Loucy (cell line): ENCODE measurements at regions not wholly inside any gene's neighbourhood (a gene's known extent, or its start where the extent isn't known, plus 50 kb on each side); places are given as distances from the start of the nearest gene placed in this dataset.

ENCODE experiments used
- H2AFZ ChIP-seq: fragments of 200-600 bp; sonication (generic); 2 replicates; pipeline ENCODE4 v1.6.0; 2016; ENCODE audit warnings: antibody characterized with exemption, mild to moderate bottlenecking, low read length, moderate library complexity
- H3F3A ChIP-seq: fragments of 200-600 bp; 2 replicates; pipeline ENCODE4 v1.6.0; 2016; ENCODE audit warnings: antibody characterized with exemption, low read depth, mild to moderate bottlenecking
- H3K27me3 ChIP-seq: fragments of 200-600 bp; sonication (generic); 2 replicates; pipeline ENCODE4 v1.6.1; 2014; ENCODE audit warnings: low read length, mild to moderate bottlenecking; ENCODE audit not compliant: insufficient read depth, poor library complexity, severe bottlenecking
- H3K36me3 ChIP-seq: fragments of 200-600 bp; sonication (generic); 2 replicates; pipeline ENCODE4 v1.6.1; 2016; ENCODE audit warnings: low read length; ENCODE audit not compliant: insufficient read depth
- H3K4me1 ChIP-seq: fragments of 200-600 bp; sonication (generic); 2 replicates; pipeline ENCODE4 v1.5.1; 2014; ENCODE audit warnings: low read length, mild to moderate bottlenecking; ENCODE audit not compliant: insufficient read depth, poor library complexity, severe bottlenecking
- H3K4me2 ChIP-seq: fragments of 200-600 bp; sonication (generic); 2 replicates; pipeline ENCODE4 v1.6.0; 2014; ENCODE audit warnings: antibody characterized with exemption, low read length, low read depth, mild to moderate bottlenecking; ENCODE audit not compliant: poor library complexity, severe bottlenecking
- H3K4me3 ChIP-seq: fragments of 200-600 bp; sonication (generic); 2 replicates; pipeline ENCODE4 v1.5.1; 2014; ENCODE audit warnings: low read length, mild to moderate bottlenecking, mixed read lengths; ENCODE audit not compliant: poor library complexity, severe bottlenecking
- H3K79me2 ChIP-seq: fragments of 200-600 bp; sonication (generic); 2 replicates; pipeline ENCODE4 v1.6.1; 2014; ENCODE audit warnings: low read length; ENCODE audit not compliant: insufficient read depth
- H3K9ac ChIP-seq: fragments of 200-600 bp; sonication (generic); 2 replicates; pipeline ENCODE4 v1.6.0; 2014; ENCODE audit warnings: mild to moderate bottlenecking, low read depth, low read length, moderate library complexity; ENCODE audit not compliant: poor library complexity, severe bottlenecking
- H3K9me2 ChIP-seq: fragments of 200-600 bp; sonication (generic); replicated peaks from 2 replicates; pipeline ENCODE4 v1.6.1; 2016; ENCODE audit warnings: low read depth, low read length, mixed read lengths
- H3K9me3 ChIP-seq: fragments of 200-600 bp; sonication (generic); 2 replicates; pipeline ENCODE4 v1.6.1; 2014; ENCODE audit warnings: mild to moderate bottlenecking, antibody characterized with exemption, low read length, low read depth; ENCODE audit not compliant: insufficient read depth
- H4K20me1 ChIP-seq: fragments of 200-600 bp; sonication (generic); 2 replicates; pipeline ENCODE4 v1.6.0; 2014; ENCODE audit warnings: antibody characterized with exemption, low read length, mild to moderate bottlenecking; ENCODE audit not compliant: insufficient read depth, poor library complexity, severe bottlenecking
- EZH2phosphoT487 ChIP-seq: fragments of 200-600 bp; IDR thresholded peaks from 2 replicates; pipeline ENCODE4 v1.6.1; 2018; ENCODE audit warnings: antibody characterized with exemption, mild to moderate bottlenecking, moderate library complexity, borderline replicate concordance
- TF ChIP-seq, protein P1 (sequence below): fragments of 200-600 bp; sonication (generic); conservative IDR thresholded peaks from 2 replicates; pipeline ENCODE4 v1.5.1; 2014; ENCODE audit warnings: mild to moderate bottlenecking, antibody characterized with exemption, low read length

DNA sequence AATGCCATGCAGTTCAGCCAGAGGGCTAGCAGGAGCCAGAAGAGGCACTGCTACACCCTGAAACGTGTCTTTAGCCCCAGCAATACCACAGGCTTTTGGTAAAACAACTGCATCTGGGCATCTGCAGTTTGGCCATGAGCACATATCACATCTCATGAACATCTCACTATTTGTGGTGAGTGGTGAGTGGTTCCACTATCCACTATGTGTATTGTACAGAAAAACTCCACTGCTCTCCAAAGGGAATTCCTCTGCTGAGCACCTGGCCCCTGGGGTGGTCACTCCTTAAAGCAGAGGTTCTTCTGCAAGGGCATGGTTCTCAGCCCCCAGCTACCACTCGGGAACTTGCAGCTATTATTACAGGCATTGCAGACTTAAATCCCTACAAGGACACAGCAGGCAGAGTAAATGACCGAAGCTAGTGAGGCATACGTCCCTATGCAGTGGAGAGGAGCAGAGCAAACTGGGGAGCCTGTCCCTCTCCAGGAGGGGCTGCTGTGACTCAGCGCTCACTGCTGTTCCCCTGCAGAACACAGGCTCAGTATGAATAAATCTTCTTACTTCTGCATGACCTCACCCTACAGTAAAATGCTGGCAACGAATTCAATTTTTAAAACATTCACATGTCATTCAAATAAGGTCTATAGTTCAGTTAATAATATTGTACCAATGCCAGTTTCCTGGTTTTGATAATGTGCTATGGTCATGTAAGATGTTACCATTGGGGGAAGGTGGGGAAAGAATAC is 332.4 kb upstream of the ZNF507 start:
- TF ChIP-seq, protein P1, sequence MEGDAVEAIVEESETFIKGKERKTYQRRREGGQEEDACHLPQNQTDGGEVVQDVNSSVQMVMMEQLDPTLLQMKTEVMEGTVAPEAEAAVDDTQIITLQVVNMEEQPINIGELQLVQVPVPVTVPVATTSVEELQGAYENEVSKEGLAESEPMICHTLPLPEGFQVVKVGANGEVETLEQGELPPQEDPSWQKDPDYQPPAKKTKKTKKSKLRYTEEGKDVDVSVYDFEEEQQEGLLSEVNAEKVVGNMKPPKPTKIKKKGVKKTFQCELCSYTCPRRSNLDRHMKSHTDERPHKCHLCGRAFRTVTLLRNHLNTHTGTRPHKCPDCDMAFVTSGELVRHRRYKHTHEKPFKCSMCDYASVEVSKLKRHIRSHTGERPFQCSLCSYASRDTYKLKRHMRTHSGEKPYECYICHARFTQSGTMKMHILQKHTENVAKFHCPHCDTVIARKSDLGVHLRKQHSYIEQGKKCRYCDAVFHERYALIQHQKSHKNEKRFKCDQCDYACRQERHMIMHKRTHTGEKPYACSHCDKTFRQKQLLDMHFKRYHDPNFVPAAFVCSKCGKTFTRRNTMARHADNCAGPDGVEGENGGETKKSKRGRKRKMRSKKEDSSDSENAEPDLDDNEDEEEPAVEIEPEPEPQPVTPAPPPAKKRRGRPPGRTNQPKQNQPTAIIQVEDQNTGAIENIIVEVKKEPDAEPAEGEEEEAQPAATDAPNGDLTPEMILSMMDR = no peak
- TF ChIP-seq EZH2phosphoT487 = no peak
- H2AFZ ChIP-seq = no peak overlapping the region
- no peaks in the 10 kb centered on the region for H3K4me1 ChIP-seq
- H3K9ac ChIP-seq = no peak overlapping the region
- no peak overlapping the region for H3K4me2 ChIP-seq
- no peaks in the 10 kb centered on the region for H3F3A ChIP-seq
- H4K20me1 ChIP-seq = no peaks in the 10 kb centered on the region
- no peaks in the 10 kb centered on the region for H3K9me2 ChIP-seq
- H3K79me2 ChIP-seq = no peaks in the 10 kb centered on the region
- no peaks in the 10 kb centered on the region for H3K27me3 ChIP-seq
- no peaks in the 10 kb centered on the region for H3K36me3 ChIP-seq
- peaks cover 9% of the 10 kb centered on the region; the same call in 1 of the 2 replicates for H3K9me3 ChIP-seq
- no peak overlapping the region for H3K4me3 ChIP-seq

DNA sequence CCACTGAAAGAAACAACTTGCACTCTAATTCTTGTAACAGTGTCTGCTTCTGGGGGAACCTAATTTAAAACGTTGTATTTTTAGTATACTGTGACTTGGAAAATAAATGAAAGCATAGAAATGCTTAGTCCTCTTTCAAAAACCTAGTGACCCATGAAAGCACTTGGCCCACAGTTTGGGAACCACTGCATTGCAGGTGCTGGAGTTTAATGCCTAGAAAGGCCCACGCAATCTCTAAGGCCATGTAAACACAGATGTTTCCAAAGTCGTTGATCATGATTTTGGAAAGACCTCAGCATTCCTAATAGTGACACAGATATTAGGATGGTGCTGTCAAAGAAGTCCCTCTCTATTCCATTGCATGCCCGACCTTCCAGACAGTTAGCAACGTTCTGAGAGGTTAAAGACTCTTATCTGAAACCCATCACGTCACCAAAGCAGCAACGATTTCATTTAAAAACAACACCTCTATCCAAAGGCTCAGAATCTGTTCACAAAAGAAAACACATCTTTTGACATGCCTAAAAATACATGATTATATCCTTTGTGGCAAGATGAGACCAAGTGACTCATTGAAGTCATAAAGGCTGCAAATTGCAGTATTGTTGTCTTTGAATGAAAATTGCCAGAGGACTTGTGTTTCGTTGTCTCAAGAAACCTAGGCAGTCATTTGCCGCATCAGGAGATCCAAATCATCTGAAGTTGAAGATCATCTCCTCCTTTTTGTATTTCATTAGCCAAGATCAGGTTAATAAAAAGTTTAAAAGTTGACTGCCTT is 328.0 kb upstream of the ZNF507 start:
- Histone ChIP-seq H3K4me2 (no peak overlapping the region), H3K9ac (no peak overlapping the region), H3K27me3 (no peaks in the 10 kb centered on the region), H2AFZ (no peak overlapping the region), H3K4me3 (no peak overlapping the region), H3K9me3 (peaks cover 8% of the 10 kb centered on the region; the same call in 1 of the 2 replicates), H3K36me3 (no peaks in the 10 kb centered on the region), H4K20me1 (no peaks in the 10 kb centered on the region), H3K4me1 (no peaks in the 10 kb centered on the region), H3F3A (no peaks in the 10 kb centered on the region), H3K79me2 (no peaks in the 10 kb centered on the region), H3K9me2 (no peaks in the 10 kb centered on the region)
- TF ChIP-seq, protein P1 = no peak
- no peak for TF ChIP-seq EZH2phosphoT487

DNA sequence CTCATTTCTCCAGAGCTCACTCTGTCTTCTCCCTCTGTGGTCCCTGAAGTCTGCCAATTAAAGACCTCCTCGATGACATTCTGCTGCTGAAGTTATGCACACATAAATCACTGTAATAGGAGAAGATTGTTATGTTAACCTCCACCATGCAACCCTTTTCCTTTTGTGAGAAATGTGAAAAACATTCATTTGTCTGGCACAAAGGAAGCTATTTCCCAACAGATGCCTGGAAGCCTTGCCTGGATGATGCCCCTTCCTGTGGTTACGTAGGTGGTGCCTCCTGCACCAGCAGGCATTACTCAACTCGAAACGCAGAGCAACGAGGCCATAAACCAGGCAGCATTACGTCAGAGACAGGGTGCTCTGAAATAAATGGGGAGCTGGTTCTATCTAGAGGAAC is 327.4 kb upstream of the ZNF507 start:
- no peaks in the 10 kb centered on the region for H3F3A ChIP-seq
- H3K36me3 ChIP-seq = no peaks in the 10 kb centered on the region
- H3K4me2 ChIP-seq = no peak overlapping the region
- no peaks in the 10 kb centered on the region for H3K27me3 ChIP-seq
- H3K9me2 ChIP-seq = no peaks in the 10 kb centered on the region
- H3K9ac ChIP-seq = no peak overlapping the region
- no peak overlapping the region for H3K4me3 ChIP-seq
- no peak overlapping the region for H2AFZ ChIP-seq
- H3K4me1 ChIP-seq = no peaks in the 10 kb centered on the region
- peaks cover 8% of the 10 kb centered on the region; the same call in 1 of the 2 replicates for H3K9me3 ChIP-seq
- no peak for TF ChIP-seq EZH2phosphoT487
- TF ChIP-seq, protein P1 = no peak
- H3K79me2 ChIP-seq = no peaks in the 10 kb centered on the region
- no peaks in the 10 kb centered on the region for H4K20me1 ChIP-seq
